WERI-Rb-1 (cell line): ENCODE measurements at regions not wholly inside any gene's neighbourhood (a gene's known extent, or its start where the extent isn't known, plus 50 kb on each side); places are given as distances from the start of the nearest gene placed in this dataset.

ENCODE experiments used
- DNase-seq: peaks from one replicate; pipeline ENCODE4 v3.0.0-alpha.2; 2020
- H3K27ac ChIP-seq: fragments of 250-450 bp; sonication (Bioruptor Pico); 2 replicates; pipeline ENCODE4 v1.5.1; 2020; ENCODE audit warnings: mild to moderate bottlenecking, moderate library complexity
- H3K27me3 ChIP-seq: fragments of 250-450 bp; sonication (Bioruptor Pico); 2 replicates; pipeline ENCODE4 v1.5.1; 2021; ENCODE audit warnings: mild to moderate bottlenecking, low read depth, moderate library complexity; ENCODE audit not compliant: insufficient read depth, severe bottlenecking
- H3K36me3 ChIP-seq: fragments of 250-450 bp; sonication (Bioruptor Pico); 2 replicates; pipeline ENCODE4 v1.5.1; 2020; ENCODE audit warnings: mild to moderate bottlenecking, moderate library complexity
- H3K4me3 ChIP-seq: 2 replicates; pipeline ENCODE4 v1.5.1; 2011; ENCODE audit warnings: low read depth, mild to moderate bottlenecking, control low read depth, low read length
- H3K9me3 ChIP-seq: fragments of 250-450 bp; sonication (Bioruptor Pico); 2 replicates; pipeline ENCODE4 v1.5.1; 2021; ENCODE audit warnings: mild to moderate bottlenecking, moderate library complexity; ENCODE audit not compliant: severe bottlenecking
- CTCF ChIP-seq: IDR thresholded peaks from 2 replicates; pipeline ENCODE4 v1.5.1; 2011; ENCODE audit warnings: low read depth, mild to moderate bottlenecking, control low read depth, inconsistent platforms, low read length

- no peaks in the 10 kb centered on the region for H3K9me3 ChIP-seq
- H3K27ac ChIP-seq = no peak overlapping the region
- no peaks in the 10 kb centered on the region for H3K27me3 ChIP-seq
- no peaks in the 10 kb centered on the region for H3K36me3 ChIP-seq
- DNase-seq = no peak
- H3K4me3 ChIP-seq = no peak overlapping the region
- TF ChIP-seq CTCF = no peak
Measured at GRCh38 chr4:185870366-185870765, 58.4 kb upstream of the SORBS2 start.

DNA sequence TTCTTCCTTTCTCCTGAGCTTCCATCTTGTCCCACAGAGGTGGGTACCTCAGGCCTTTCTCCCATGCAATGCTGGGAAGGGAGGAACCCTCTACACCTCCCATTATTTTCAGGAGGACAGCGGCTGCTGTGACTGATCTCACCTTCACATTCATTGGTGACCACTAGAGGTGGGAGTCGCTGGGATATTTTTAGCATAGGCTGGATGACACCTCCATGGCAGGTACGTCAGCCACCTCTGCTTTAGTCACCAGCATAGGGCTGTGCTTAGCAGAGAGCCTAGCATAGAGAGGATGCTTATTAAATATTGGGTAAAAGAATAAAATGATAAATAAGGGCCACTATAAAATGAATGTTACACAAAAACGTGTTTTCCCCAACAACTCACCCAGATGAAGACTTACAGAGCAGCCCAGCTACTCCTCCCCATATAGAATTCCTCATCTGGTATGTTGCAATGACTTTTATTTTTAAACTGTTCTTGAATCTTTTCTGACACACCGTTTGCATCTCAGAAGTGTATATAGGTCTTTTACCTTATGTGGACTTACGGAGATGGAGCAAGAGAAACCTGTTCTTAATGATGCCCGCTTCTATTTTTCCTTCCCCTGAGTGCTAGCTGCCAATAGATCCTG lies 60.9 kb upstream of the SORBS2 start:
- H3K27ac ChIP-seq = no peak overlapping the region
- TF ChIP-seq CTCF = no peak
- no peaks in the 10 kb centered on the region for H3K36me3 ChIP-seq
- no peak for DNase-seq
- H3K27me3 ChIP-seq = no peaks in the 10 kb centered on the region
- no peak overlapping the region for H3K4me3 ChIP-seq
- H3K9me3 ChIP-seq = no peaks in the 10 kb centered on the region

DNA sequence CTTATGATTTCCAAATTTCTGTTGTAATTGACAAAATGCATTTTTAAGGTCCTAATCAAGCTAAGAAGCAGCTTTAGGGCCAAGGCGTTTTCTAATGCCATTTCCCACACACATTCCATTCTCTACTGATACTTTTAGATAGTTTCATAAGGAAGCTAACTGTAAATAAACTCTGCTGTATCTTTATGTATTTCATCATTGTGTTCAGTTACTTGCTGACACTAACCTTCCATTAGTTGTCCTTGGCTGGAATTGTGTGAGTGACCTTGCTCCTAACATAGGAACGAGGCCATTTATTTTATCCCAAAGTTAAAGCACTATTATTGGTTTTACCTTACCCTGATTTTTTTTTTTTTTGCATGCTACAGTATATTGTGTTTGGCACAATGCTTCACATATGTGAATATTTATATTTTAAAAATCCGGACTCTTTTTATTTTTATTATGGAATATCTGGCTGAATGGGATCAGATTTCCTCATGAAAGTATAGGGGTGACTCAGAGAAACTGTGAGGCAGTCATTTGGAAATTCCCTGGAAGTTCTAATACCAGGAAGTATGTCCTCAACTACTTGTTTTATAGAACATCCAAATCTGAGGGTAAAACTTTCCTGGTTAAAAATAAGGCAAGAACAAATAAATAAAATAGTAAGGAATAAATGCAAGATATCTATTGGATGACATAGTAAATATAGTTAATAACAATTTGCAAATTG lies 62.7 kb upstream of the SORBS2 start:
- no peak for TF ChIP-seq CTCF
- Histone ChIP-seq H3K27me3 (no peaks in the 10 kb centered on the region), H3K36me3 (no peaks in the 10 kb centered on the region), H3K27ac (no peak overlapping the region), H3K4me3 (no peak overlapping the region), H3K9me3 (no peaks in the 10 kb centered on the region)
- DNase-seq = no peak

DNA sequence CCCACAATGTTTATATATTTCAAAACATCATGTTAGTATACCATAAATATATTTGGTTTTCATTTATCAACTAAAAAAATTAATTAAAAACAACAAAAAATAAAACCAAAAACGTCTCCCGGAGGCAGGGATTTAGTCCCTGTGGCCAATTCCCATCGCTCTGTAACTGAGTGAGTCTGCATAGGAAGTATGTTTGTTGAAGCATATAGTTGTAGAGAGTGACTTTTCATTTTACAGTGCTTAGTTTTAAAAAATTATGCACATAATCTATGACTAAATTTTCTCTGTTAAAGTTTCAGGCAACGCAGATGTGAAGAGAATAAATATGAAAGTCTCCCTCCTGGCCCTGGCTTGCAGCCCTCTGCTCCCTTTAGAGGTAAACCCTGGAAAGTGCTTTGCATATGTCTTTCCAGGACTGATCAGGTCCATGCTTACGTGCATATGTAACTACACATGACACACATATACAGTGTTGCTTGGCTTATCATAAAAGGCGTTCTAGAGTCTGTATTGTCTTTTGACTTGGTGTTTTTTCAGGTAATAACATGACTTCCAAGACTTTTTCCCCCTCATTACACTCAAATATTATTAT lies 63.4 kb upstream of the SORBS2 start:
- Histone ChIP-seq H3K27me3 (no peaks in the 10 kb centered on the region), H3K4me3 (no peak overlapping the region), H3K9me3 (no peaks in the 10 kb centered on the region), H3K27ac (no peak overlapping the region), H3K36me3 (no peaks in the 10 kb centered on the region)
- TF ChIP-seq CTCF = no peak
- no peak for DNase-seq

- Histone ChIP-seq H3K4me3 (no peak overlapping the region), H3K27ac (no peak overlapping the region), H3K9me3 (no peaks in the 10 kb centered on the region), H3K36me3 (no peaks in the 10 kb centered on the region), H3K27me3 (no peaks in the 10 kb centered on the region)
- no peak for DNase-seq
- no peak for TF ChIP-seq CTCF
Measured at GRCh38 chr4:185878633-185879032, 66.6 kb upstream of the SORBS2 start.
